HCT116 (cell line): ENCODE measurements at regions not wholly inside any gene's neighbourhood (a gene's known extent, or its start where the extent isn't known, plus 50 kb on each side); places are given as distances from the start of the nearest gene placed in this dataset.

Source experiments
- ATAC-seq: fragments of 200-7000 bp; cut with Tn5 transposase; 2 replicates; pipeline ENCODE4 v1.9.1; 2020; ENCODE audit warnings: mild to moderate bottlenecking, moderate library complexity
- BruUV-seq: library from RNA; stranded (reverse); fragments of 400-500 nt; replicated peaks from 2 replicates; lab custom pipeline; 2021; lab: Mats Ljungman, UMichigan
- CTCF ChIA-PET: fragments of 300-600 bp; sonication (Branson Sonifier 250); formaldehyde crosslinking; loops from one replicate; lab custom pipeline; 2021; ENCODE audit warnings: antibody characterized with exemption; lab: Charles Lee
- POLR2A ChIA-PET: fragments of 300-600, 350-600 bp; sonication (Branson Sonifier 250); formaldehyde crosslinking; loops from one replicate; lab custom pipeline; 2021; ENCODE audit warnings: antibody characterized with exemption; lab: Charles Lee
- RAD21 ChIA-PET, 2 experiments: fragments of 300-600 bp; sonication (Branson Sonifier 250); formaldehyde crosslinking; loops; one replicate each; lab custom pipeline; 2023; ENCODE audit warnings: low total read pairs in 2 of 2; ENCODE audit not compliant: uncharacterized antibody in 2 of 2, unreplicated experiment in 2 of 2, low non-redundant PET in 1 of 2; lab: Charles Lee
- DNase-seq: peaks from one replicate; pipeline ENCODE4 v3.0.0-alpha.2; 2010; ENCODE audit warnings: low read depth, low spot score
- H2AFZ ChIP-seq: fragments of 200-600 bp; shearing (Covaris generic), sonication (generic); 2 replicates; pipeline ENCODE4 v1.6.1; 2017; ENCODE audit warnings: low read depth, mixed run types, mixed read lengths, antibody characterized with exemption, low read length; ENCODE audit not compliant: poor library complexity, severe bottlenecking
- H3K27ac ChIP-seq: 2 replicates; pipeline ENCODE4 v1.5.1; 2012; ENCODE audit warnings: low read depth, low read length
- H3K27me3 ChIP-seq: fragments of 200-600 bp; sonication (generic); 2 replicates; pipeline ENCODE4 v1.6.1; 2016; ENCODE audit warnings: mixed run types, low read length, mixed read lengths; ENCODE audit not compliant: insufficient read depth
- H3K36me3 ChIP-seq, 2 experiments: fragments of 200-500 bp in 1 of 2; fragments of 200-600 bp in 1 of 2; sonication (Bioruptor generic) in 1 of 2; sonication (generic) in 1 of 2; 2 replicates each; pipeline versions ENCODE4 v1.5.1 to v1.6.1; 2014 to 2016; ENCODE audit warnings: low read length in 2 of 2, inconsistent platforms in 1 of 2, mixed read lengths in 1 of 2, mixed run types in 1 of 2; ENCODE audit not compliant: insufficient read depth in 2 of 2, control insufficient read depth in 1 of 2
- H3K4me1 ChIP-seq, 2 experiments: fragments of 200-600 bp in 1 of 2; sonication (generic) in 1 of 2; 2 replicates each; pipeline versions ENCODE4 v1.5.1 to v1.6.1; 2012 to 2017; ENCODE audit warnings: low read length in 2 of 2, inconsistent platforms in 1 of 2, mild to moderate bottlenecking in 1 of 2, mixed read lengths in 1 of 2, mixed run types in 1 of 2, moderate library complexity in 1 of 2; ENCODE audit not compliant: insufficient read depth in 2 of 2, control insufficient read depth in 1 of 2
- H3K4me2 ChIP-seq: fragments of 200-600 bp; sonication (generic); 2 replicates; pipeline ENCODE4 v1.6.1; 2017; ENCODE audit warnings: mixed run types, low read length, mixed read lengths
- H3K4me3 ChIP-seq, 2 experiments: fragments of 200-600 bp in 1 of 2; sonication (generic) in 1 of 2; replicated peaks in 1 of 2; 2 replicates each; pipeline ENCODE4 v1.5.1; 2011 to 2016; ENCODE audit warnings: low read length in 2 of 2, control low read depth in 1 of 2, low read depth in 1 of 2, mild to moderate bottlenecking in 1 of 2, mixed read lengths in 1 of 2, mixed run types in 1 of 2
- H3K79me2 ChIP-seq: fragments of 200-600 bp; sonication (generic); 2 replicates; pipeline ENCODE4 v1.6.1; 2017; ENCODE audit warnings: mild to moderate bottlenecking, mixed run types, low read length, moderate library complexity, mixed read lengths; ENCODE audit not compliant: insufficient read depth
- H3K9ac ChIP-seq: fragments of 200-600 bp; sonication (generic); 2 replicates; pipeline ENCODE4 v1.6.1; 2016; ENCODE audit warnings: low read length, mixed read lengths
- H3K9me2 ChIP-seq: fragments of 200-600 bp; sonication (generic), shearing (Covaris generic); 2 replicates; pipeline ENCODE4 v1.6.1; 2017; ENCODE audit warnings: mixed run types, mild to moderate bottlenecking, moderate library complexity; ENCODE audit not compliant: insufficient read depth
- H3K9me3 ChIP-seq, 2 experiments: fragments of 200-500 bp in 1 of 2; fragments of 200-600 bp in 1 of 2; sonication (Bioruptor generic) in 1 of 2; sonication (generic) in 1 of 2; 2 replicates each; pipeline ENCODE4 v1.6.1; 2014 to 2017; ENCODE audit warnings: low read length in 2 of 2, mixed read lengths in 2 of 2, inconsistent platforms in 1 of 2, low read depth in 1 of 2, mild to moderate bottlenecking in 1 of 2, mixed run types in 1 of 2, moderate library complexity in 1 of 2; ENCODE audit not compliant: control insufficient read depth in 1 of 2, insufficient read depth in 1 of 2
- H4K20me1 ChIP-seq: fragments of 200-600 bp; sonication (generic), shearing (Covaris generic); 2 replicates; pipeline ENCODE4 v1.6.1; 2017; ENCODE audit warnings: mixed run types, mild to moderate bottlenecking, moderate library complexity; ENCODE audit not compliant: insufficient read depth
- CBX3 ChIP-seq: IDR thresholded peaks from 2 replicates; pipeline ENCODE4 v1.6.1; 2012; ENCODE audit warnings: low read depth
- EGR1 ChIP-seq: IDR thresholded peaks from 2 replicates; pipeline ENCODE4 v1.6.1; 2012; ENCODE audit warnings: low read depth
- EZH2 ChIP-seq: fragments of 200-600 bp; sonication (generic); IDR thresholded peaks from 2 replicates; pipeline ENCODE4 v1.6.1; 2017; ENCODE audit warnings: antibody characterized with exemption, mixed run types
- FOSL1 ChIP-seq: IDR thresholded peaks from 2 replicates; pipeline ENCODE4 v1.6.1; 2012; ENCODE audit warnings: low read depth
- JUND ChIP-seq: IDR thresholded peaks from 2 replicates; pipeline ENCODE4 v1.6.1; 2012
- POLR2AphosphoS5 ChIP-seq: IDR thresholded peaks from 2 replicates; pipeline ENCODE4 v1.6.1; 2011; ENCODE audit warnings: mild to moderate bottlenecking, low read depth, low read length, moderate library complexity
- RAD21 ChIP-seq: IDR thresholded peaks from 2 replicates; pipeline ENCODE4 v1.6.1; 2012; ENCODE audit warnings: low read depth, mild to moderate bottlenecking
- SP1 ChIP-seq: IDR thresholded peaks from 2 replicates; pipeline ENCODE4 v1.6.1; 2012; ENCODE audit warnings: low read depth
- ZFX ChIP-seq: fragments of 450-650 bp; IDR thresholded peaks from 2 replicates; pipeline ENCODE4 v1.6.1; 2017
- ZNF274 ChIP-seq: fragments of 200-500 bp; sonication (Bioruptor generic); IDR thresholded peaks from 2 replicates; pipeline ENCODE4 v1.6.1; 2014; ENCODE audit warnings: mild to moderate bottlenecking, low read depth, low read length, inconsistent platforms
- intact Hi-C: fragments of 100-400 bp; cut with micrococcal nuclease; formaldehyde crosslinking; loops from 2 replicates; pipeline ENCODE4 v1.10.0; 2022
- TF ChIP-seq, protein P1 (sequence below): IDR thresholded peaks from 2 replicates; pipeline ENCODE4 v1.6.1; 2011; ENCODE audit warnings: mild to moderate bottlenecking, low read length, moderate library complexity; ENCODE audit not compliant: insufficient replicate concordance; ENCODE audit errors: extremely low read depth

DNA sequence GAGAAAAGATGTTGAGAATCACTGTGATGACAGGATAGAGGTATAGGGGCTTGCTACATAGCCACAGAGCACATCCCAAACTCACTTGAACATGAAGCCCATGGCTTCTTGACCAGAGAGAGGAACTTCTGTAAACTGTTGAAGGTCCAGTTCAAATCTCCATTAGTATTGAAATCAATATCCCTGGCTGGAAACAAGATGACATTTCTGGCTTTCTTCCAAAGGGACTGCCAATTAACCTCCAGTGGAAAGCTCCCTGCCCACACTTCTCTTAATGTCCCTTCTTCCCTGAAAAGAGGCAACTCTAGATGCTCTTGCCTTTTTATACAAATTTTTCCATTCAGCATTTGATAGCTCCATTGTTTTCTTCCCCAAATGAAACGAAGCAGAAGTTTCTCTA lies 612.1 kb downstream of the EBF1 start:
- no peak for DNase-seq
- POLR2A ChIA-PET, result no interaction called here
- intact Hi-C loops, result no loop called here
- no peaks in the 10 kb centered on the region for H3K79me2 ChIP-seq
- TF ChIP-seq CBX3 (no peak), EGR1 (no peak), SP1 (no peak), JUND (no peak), ZFX (no peak), EZH2 (no peak), ZNF274 (no peak), RAD21 (no peak)
- TF ChIP-seq, protein P1, sequence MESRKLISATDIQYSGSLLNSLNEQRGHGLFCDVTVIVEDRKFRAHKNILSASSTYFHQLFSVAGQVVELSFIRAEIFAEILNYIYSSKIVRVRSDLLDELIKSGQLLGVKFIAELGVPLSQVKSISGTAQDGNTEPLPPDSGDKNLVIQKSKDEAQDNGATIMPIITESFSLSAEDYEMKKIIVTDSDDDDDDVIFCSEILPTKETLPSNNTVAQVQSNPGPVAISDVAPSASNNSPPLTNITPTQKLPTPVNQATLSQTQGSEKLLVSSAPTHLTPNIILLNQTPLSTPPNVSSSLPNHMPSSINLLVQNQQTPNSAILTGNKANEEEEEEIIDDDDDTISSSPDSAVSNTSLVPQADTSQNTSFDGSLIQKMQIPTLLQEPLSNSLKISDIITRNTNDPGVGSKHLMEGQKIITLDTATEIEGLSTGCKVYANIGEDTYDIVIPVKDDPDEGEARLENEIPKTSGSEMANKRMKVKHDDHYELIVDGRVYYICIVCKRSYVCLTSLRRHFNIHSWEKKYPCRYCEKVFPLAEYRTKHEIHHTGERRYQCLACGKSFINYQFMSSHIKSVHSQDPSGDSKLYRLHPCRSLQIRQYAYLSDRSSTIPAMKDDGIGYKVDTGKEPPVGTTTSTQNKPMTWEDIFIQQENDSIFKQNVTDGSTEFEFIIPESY, result no peak
- TF ChIP-seq, all 23 proteins: peak for 0
- ATAC-seq, result no peak
- Histone ChIP-seq H3K4me2 (no peak overlapping the region), H3K9me2 (no peaks in the 10 kb centered on the region), H3K36me3 (no peaks in the 10 kb centered on the region), H3K9me3 (no peaks in the 10 kb centered on the region), H3K27me3 (peaks cover 14% of the 10 kb centered on the region), H3K9ac (no peak overlapping the region), H4K20me1 (no peaks in the 10 kb centered on the region), H3K4me1 (no peaks in the 10 kb centered on the region), H3K27ac (no peak overlapping the region), H3K4me3 (no peak overlapping the region), H2AFZ (no peak overlapping the region)
- RAD21 ChIA-PET, result no interaction called here
- CTCF ChIA-PET, result no interaction called here
- BruUV-seq, result no TSS peak

GRCh38 chr5:158487156-158487555 lies 612.6 kb downstream of the EBF1 start:
- H4K20me1 ChIP-seq, result no peaks in the 10 kb centered on the region
- RAD21 ChIA-PET, result no interaction called here
- peaks cover 15% of the 10 kb centered on the region for H3K27me3 ChIP-seq
- no peak overlapping the region for H2AFZ ChIP-seq
- intact Hi-C loops, result no loop called here
- no peaks in the 10 kb centered on the region for H3K36me3 ChIP-seq
- H3K4me2 ChIP-seq, result no peak overlapping the region
- DNase-seq (no peak), ATAC-seq (no peak)
- no peak for TF ChIP-seq SP1
- no peak for TF ChIP-seq POLR2AphosphoS5
- TF ChIP-seq FOSL1, result no peak
- POLR2A ChIA-PET, result no interaction called here
- H3K4me3 ChIP-seq, result no peak overlapping the region
- H3K9ac ChIP-seq, result no peak overlapping the region
- no peaks in the 10 kb centered on the region for H3K9me3 ChIP-seq
- H3K79me2 ChIP-seq, result no peaks in the 10 kb centered on the region
- no peak overlapping the region for H3K27ac ChIP-seq
- CTCF ChIA-PET, result no interaction called here
- BruUV-seq, result no TSS peak
- H3K4me1 ChIP-seq, result no peaks in the 10 kb centered on the region
- no peaks in the 10 kb centered on the region for H3K9me2 ChIP-seq
